ENCODE measurements at regions not wholly inside any gene's neighbourhood (a gene's known extent, or its start where the extent isn't known, plus 50 kb on each side); places are given as distances from the start of the nearest gene placed in this dataset.

GRCh38 chr15:62912282-62912681 is 130.3 kb upstream of the TPM1 start:
- TF ChIP-seq TCF12 (IDR thresholded peaks at IDR 0.05; ENCODE audit: low read depth), result no peak
- no peak for TF ChIP-seq CEBPB (IDR thresholded peaks at IDR 0.05)
- TF ChIP-seq YY1 (IDR thresholded peaks at IDR 0.05; ENCODE audit: low read depth), result no peak
- TF ChIP-seq EP300 (IDR thresholded peaks at IDR 0.05; ENCODE audit: borderline replicate concordance), result no peak
- TF ChIP-seq ZBTB7A (IDR thresholded peaks at IDR 0.05; ENCODE audit: low read depth), result no peak
- no peak for TF ChIP-seq TAF1 (IDR thresholded peaks at IDR 0.05; ENCODE audit: low read depth)
- TF ChIP-seq REST (IDR thresholded peaks at IDR 0.05; ENCODE audit: low read depth), result no peak
- no peak for TF ChIP-seq USF1 (IDR thresholded peaks at IDR 0.05)
- no peak for TF ChIP-seq MAX (IDR thresholded peaks at IDR 0.05)
- no peak for TF ChIP-seq EGR1 (IDR thresholded peaks at IDR 0.05)
- TF ChIP-seq FOXM1 (IDR thresholded peaks at IDR 0.05; ENCODE audit: borderline replicate concordance, low read depth), result no peak
- no peak for TF ChIP-seq TEAD4 (IDR thresholded peaks at IDR 0.05)
